GM12878 (cell line): ENCODE measurements at regions not wholly inside any gene's neighbourhood (a gene's known extent, or its start where the extent isn't known, plus 50 kb on each side); places are given as distances from the start of the nearest gene placed in this dataset.

ENCODE experiments used
- ATAC-seq: fragments of 200-7000 bp; cut with Tn5 transposase; 3 replicates; pipeline ENCODE4 v1.9.1; 2020; ENCODE audit warnings: mild to moderate bottlenecking, moderate library complexity
- BruUV-seq: library from RNA; stranded (reverse); fragments of 400-500 nt; replicated peaks from 2 replicates; lab custom pipeline; 2021; lab: Mats Ljungman, UMichigan
- CTCF ChIA-PET: fragments of 300-600 bp; sonication (Branson Sonifier 250); formaldehyde crosslinking; extraction: SDS; loops from one replicate; lab custom pipeline; 2021; ENCODE audit warnings: inconsistent platforms; lab: Yijun Ruan, JAX
- POLR2A ChIA-PET: fragments of 350-600 bp; formaldehyde crosslinking; extraction: SDS; loops from one replicate; lab custom pipeline; 2021; ENCODE audit warnings: inconsistent platforms; lab: Charles Lee
- RAD21 ChIA-PET: fragments of 300-600 bp; sonication (Branson Sonifier 250); formaldehyde crosslinking; loops from one replicate; lab custom pipeline; 2023; ENCODE audit warnings: antibody characterized with exemption; ENCODE audit not compliant: unreplicated experiment; lab: Charles Lee
- SMC1A ChIA-PET: fragments of 300-600 bp; sonication (Branson Sonifier 250); formaldehyde crosslinking; loops from one replicate; lab custom pipeline; 2023; ENCODE audit not compliant: unreplicated experiment, uncharacterized antibody; lab: Charles Lee
- DNase-seq: peaks from one replicate; pipeline ENCODE4 v3.0.0-alpha.2; 2011; ENCODE audit warnings: low read depth, low spot score
- FAIRE-seq: peaks from 3 replicates; lab custom pipeline; 2011; peaks lifted over from hg19 to GRCh38; lab: Jason Lieb, UNC
- H2AFZ ChIP-seq: 2 replicates; pipeline ENCODE4 v1.6.0; 2011; ENCODE audit warnings: low read depth, low read length, control low read depth; ENCODE audit not compliant: control insufficient read depth
- H3K27ac ChIP-seq: 2 replicates; pipeline ENCODE4 v1.5.1; 2011; ENCODE audit warnings: control low read depth; ENCODE audit not compliant: control insufficient read depth, insufficient read depth
- H3K27me3 ChIP-seq, 2 experiments: replicated peaks in 1 of 2; 2 replicates each; pipeline versions ENCODE4 v1.6.0 to v1.6.1; 2011; ENCODE audit warnings: low read length in 1 of 2; ENCODE audit not compliant: control insufficient read depth in 2 of 2, insufficient read depth in 2 of 2
- H3K36me3 ChIP-seq, 2 experiments: 2 replicates each; pipeline ENCODE4 v1.5.1; 2011; ENCODE audit warnings: low read length in 1 of 2; ENCODE audit not compliant: control insufficient read depth in 2 of 2, insufficient read depth in 2 of 2
- H3K4me1 ChIP-seq: 2 replicates; pipeline ENCODE4 v1.6.1; 2011; ENCODE audit warnings: mild to moderate bottlenecking, low read length, moderate library complexity, mixed read lengths; ENCODE audit not compliant: control insufficient read depth, insufficient read depth
- H3K4me2 ChIP-seq: 2 replicates; pipeline ENCODE4 v1.6.0; 2011; ENCODE audit warnings: control low read depth; ENCODE audit not compliant: control insufficient read depth, insufficient read depth
- H3K4me3 ChIP-seq: fragments of 200-600 bp; sonication (generic); 2 replicates; pipeline ENCODE4 v1.5.1; 2016
- H3K79me2 ChIP-seq: 2 replicates; pipeline ENCODE4 v1.6.0; 2011; ENCODE audit warnings: low read length; ENCODE audit not compliant: control insufficient read depth, insufficient read depth
- H3K9ac ChIP-seq: 2 replicates; pipeline ENCODE4 v1.8.0; 2011; ENCODE audit warnings: low read length, control low read depth, mixed read lengths; ENCODE audit not compliant: control insufficient read depth, insufficient read depth
- H3K9me3 ChIP-seq: replicated peaks from 3 replicates; pipeline ENCODE4 v1.5.1; 2011; ENCODE audit warnings: mild to moderate bottlenecking, low read length; ENCODE audit not compliant: control insufficient read depth, insufficient read depth
- H4K20me1 ChIP-seq: 2 replicates; pipeline ENCODE4 v1.6.0; 2011; ENCODE audit not compliant: control insufficient read depth, insufficient read depth
- CREM ChIP-seq: IDR thresholded peaks from 2 replicates; pipeline ENCODE4 v1.6.1; 2014; ENCODE audit warnings: antibody characterized with exemption, low read depth
- EED ChIP-seq: sonication (generic); IDR thresholded peaks from 2 replicates; pipeline ENCODE4 v1.6.1; 2016; ENCODE audit warnings: antibody characterized with exemption, low read depth
- MEF2A ChIP-seq: IDR thresholded peaks from 2 replicates; pipeline ENCODE4 v1.6.1; 2011; ENCODE audit warnings: low read depth, mild to moderate bottlenecking, low read length, moderate library complexity; ENCODE audit not compliant: insufficient read depth
- NFXL1 ChIP-seq: fragments of 450-650 bp; IDR thresholded peaks from 2 replicates; pipeline ENCODE4 v1.6.1; 2017; ENCODE audit warnings: antibody characterized with exemption, mild to moderate bottlenecking, borderline replicate concordance
- NR2F1 ChIP-seq: fragments of 450-650 bp; conservative IDR thresholded peaks from 2 replicates; pipeline ENCODE4 v1.6.1; 2017; ENCODE audit warnings: mild to moderate bottlenecking
- RB1 ChIP-seq: fragments of 450-650 bp; formaldehyde crosslinking; IDR thresholded peaks from 2 replicates; pipeline ENCODE4 v1.6.1; 2017; ENCODE audit warnings: mild to moderate bottlenecking, borderline replicate concordance
- RBBP5 ChIP-seq: fragments of 200-600 bp; sonication (generic); conservative IDR thresholded peaks from 2 replicates; pipeline ENCODE4 v1.6.1; 2016
- SIX5 ChIP-seq: IDR thresholded peaks from 2 replicates; pipeline ENCODE4 v1.6.1; 2011; ENCODE audit warnings: mild to moderate bottlenecking, low read depth, low read length, moderate library complexity; ENCODE audit not compliant: severe bottlenecking
- SP1 ChIP-seq: IDR thresholded peaks from one replicate; pipeline ENCODE4 v1.6.1; 2011; ENCODE audit warnings: low read depth, low read length
- SREBF2 ChIP-seq: IDR thresholded peaks from 2 replicates; pipeline ENCODE4 v1.6.1; 2012; ENCODE audit warnings: mild to moderate bottlenecking, low read length
- ZNF384 ChIP-seq: IDR thresholded peaks from 2 replicates; pipeline ENCODE4 v1.6.1; 2012; ENCODE audit warnings: low read depth, mild to moderate bottlenecking, low read length, improper control_type of control experiment, borderline replicate concordance
- ZSCAN29 ChIP-seq: fragments of 450-650 bp; IDR thresholded peaks from 2 replicates; pipeline ENCODE4 v1.6.1; 2017; ENCODE audit warnings: mild to moderate bottlenecking, moderate library complexity
- WGBS: methylation state at CpG from one replicate; pipeline ENCODE4 v1.1.6; 2016; ENCODE audit warnings: low lambda C conversion rate; ENCODE audit not compliant: insufficient replicate concordance, insufficient coverage; ENCODE audit errors: missing lambda C conversion rate; 5-methylcytosine and 5-hydroxymethylcytosine counted together
- in situ Hi-C: fragments of 300-500 bp; cut with MboI; formaldehyde crosslinking; loops from 9 replicates; pipeline ENCODE4 v1.14.3; 2018; ENCODE audit warnings: mixed read lengths
- intact Hi-C: fragments of 100-400 bp; cut with micrococcal nuclease; formaldehyde crosslinking; loops from one replicate; pipeline ENCODE4 v1.14.2; 2022; ENCODE audit not compliant: unreplicated experiment
- TF ChIP-seq, protein P1 (sequence below): IDR thresholded peaks from 2 replicates; pipeline ENCODE4 v1.6.1; 2011; ENCODE audit warnings: low read depth, low read length, improper control_type of control experiment, borderline replicate concordance

DNA sequence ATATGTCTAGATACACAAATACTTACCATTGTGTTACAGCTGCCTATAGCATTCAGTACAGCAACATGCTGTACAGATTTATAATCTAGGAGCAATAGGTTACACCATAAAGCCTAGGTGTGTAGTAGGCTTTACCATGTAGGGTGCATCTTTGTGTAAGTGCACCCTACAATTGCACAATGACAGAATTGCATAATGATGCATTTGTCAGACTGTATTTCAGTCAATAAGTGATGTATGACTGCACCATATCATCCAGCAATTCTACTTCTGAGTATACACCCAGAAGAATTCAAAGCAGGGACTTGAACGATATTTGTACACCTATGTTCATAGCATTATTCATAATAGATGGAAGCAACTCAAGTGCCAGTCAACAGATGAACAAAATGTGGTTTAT lies 100.4 kb upstream of the SLC44A1 start:
- no peak for TF ChIP-seq SP1
- TF ChIP-seq ZSCAN29 = no peak
- TF ChIP-seq, protein P1, sequence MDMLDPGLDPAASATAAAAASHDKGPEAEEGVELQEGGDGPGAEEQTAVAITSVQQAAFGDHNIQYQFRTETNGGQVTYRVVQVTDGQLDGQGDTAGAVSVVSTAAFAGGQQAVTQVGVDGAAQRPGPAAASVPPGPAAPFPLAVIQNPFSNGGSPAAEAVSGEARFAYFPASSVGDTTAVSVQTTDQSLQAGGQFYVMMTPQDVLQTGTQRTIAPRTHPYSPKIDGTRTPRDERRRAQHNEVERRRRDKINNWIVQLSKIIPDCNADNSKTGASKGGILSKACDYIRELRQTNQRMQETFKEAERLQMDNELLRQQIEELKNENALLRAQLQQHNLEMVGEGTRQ = no peak
- no peak for TF ChIP-seq EED
- no peak for TF ChIP-seq SREBF2
- TF ChIP-seq RBBP5 = no peak
- TF ChIP-seq NR2F1 = no peak
- TF ChIP-seq CREM = no peak
- no peak for TF ChIP-seq NFXL1
- no peak for TF ChIP-seq MEF2A
- no peak for TF ChIP-seq RB1
- no peak for TF ChIP-seq ZNF384
- TF ChIP-seq SIX5 = no peak
- no peak overlapping the region for H3K9ac ChIP-seq
- in situ Hi-C loops (no loop called here), intact Hi-C loops (no loop called here)
- no peaks in the 10 kb centered on the region for H3K36me3 ChIP-seq
- no TSS peak for BruUV-seq
- no peaks in the 10 kb centered on the region for H3K79me2 ChIP-seq
- H3K9me3 ChIP-seq = no peaks in the 10 kb centered on the region
- peaks cover 2% of the 10 kb centered on the region; the same call in 1 of the 2 replicates for H3K4me1 ChIP-seq
- H3K27ac ChIP-seq = no peak overlapping the region
- no peak overlapping the region for H3K4me3 ChIP-seq
- SMC1A ChIA-PET = interaction anchor here (0.9 to 1.3 kb wide), 2 partner anchors 11 to 15 kb away, joined by 3 read pairs; no protein-coding TSS in a partner anchor
- whole genome bisulfite sequencing = 0% methylated on average over 1 of the region's 1 CpG
- no peak overlapping the region for H2AFZ ChIP-seq
- RAD21 ChIA-PET = no interaction called here
- no peaks in the 10 kb centered on the region for H4K20me1 ChIP-seq
- CTCF ChIA-PET = no interaction called here
- ATAC-seq = no peak
- H3K4me2 ChIP-seq = no peak overlapping the region
- no peak for FAIRE-seq
- no peak for DNase-seq
- no peaks in the 10 kb centered on the region for H3K27me3 ChIP-seq
- POLR2A ChIA-PET = no interaction called here
